HepG2 (cell line): ENCODE measurements at regions not wholly inside any gene's neighbourhood (a gene's known extent, or its start where the extent isn't known, plus 50 kb on each side); places are given as distances from the start of the nearest gene placed in this dataset.

Experiments
- ATAC-seq: fragments of 200-7000 bp; cut with Tn5 transposase; 3 replicates; pipeline ENCODE4 v1.9.1; 2020; ENCODE audit warnings: mild to moderate bottlenecking, moderate library complexity
- BruUV-seq: library from RNA; stranded (reverse); fragments of 400-500 nt; replicated peaks from 2 replicates; lab custom pipeline; 2021; lab: Mats Ljungman, UMichigan
- CTCF ChIA-PET: fragments of 300-600 bp; formaldehyde crosslinking; extraction: SDS; loops from one replicate; lab custom pipeline; 2021; ENCODE audit warnings: low total read pairs, inconsistent platforms, low intra/inter-chr PET ratio; lab: Yijun Ruan, JAX
- POLR2A ChIA-PET: fragments of 350-600 bp; sonication (Branson Sonifier 250); formaldehyde crosslinking; loops from one replicate; lab custom pipeline; 2020; ENCODE audit warnings: antibody characterized with exemption, inconsistent platforms; lab: Yijun Ruan, JAX
- DNase-seq: peaks from one replicate; pipeline ENCODE4 v3.0.0-alpha.2; 2015; ENCODE audit warnings: low spot score
- FAIRE-seq: peaks from 3 replicates; lab custom pipeline; 2011; peaks lifted over from hg19 to GRCh38; lab: Jason Lieb, UNC
- H2AFZ ChIP-seq: one replicate; pipeline ENCODE4 v1.6.1; 2011; ENCODE audit warnings: low read length, inconsistent platforms
- H3K27ac ChIP-seq: fragments of 300-600 bp; 3 replicates; pipeline ENCODE4 v1.8.0; 2011; ENCODE audit warnings: mixed run types, mild to moderate bottlenecking, mixed read lengths, low read length, inconsistent platforms; ENCODE audit not compliant: insufficient read depth; ENCODE audit errors: extremely low read length
- H3K27me3 ChIP-seq, 2 experiments: fragments of 200-600 bp in 1 of 2; 2 replicates in 1 of 2; 3 replicates in 1 of 2; pipeline versions ENCODE4 v1.6.0 to v1.8.0; 2011; ENCODE audit warnings: low read length in 2 of 2, mild to moderate bottlenecking in 2 of 2, moderate library complexity in 2 of 2, inconsistent platforms in 1 of 2; ENCODE audit not compliant: insufficient read depth in 2 of 2, control insufficient read depth in 1 of 2
- H3K36me3 ChIP-seq, 2 experiments: fragments of 200-600 bp in 1 of 2; replicated peaks in 1 of 2; 2 replicates in 1 of 2; 3 replicates in 1 of 2; pipeline versions ENCODE4 v1.5.1 to v1.8.0; 2011; ENCODE audit warnings: low read length in 2 of 2, inconsistent platforms in 1 of 2; ENCODE audit not compliant: insufficient read depth in 2 of 2, control insufficient read depth in 1 of 2
- H3K4me1 ChIP-seq: 2 replicates; pipeline ENCODE4 v1.5.1; 2012; ENCODE audit warnings: low read length, inconsistent platforms; ENCODE audit not compliant: insufficient read depth
- H3K4me2 ChIP-seq: 2 replicates; pipeline ENCODE4 v1.6.0; 2011; ENCODE audit warnings: low read depth, low read length, inconsistent platforms
- H3K4me3 ChIP-seq, 3 experiments: fragments of 200-600 bp in 1 of 3; sonication (generic), shearing (Covaris generic) in 1 of 3; replicated peaks in 1 of 3; 2 replicates each; pipeline ENCODE4 v1.5.1; 2011 to 2016; ENCODE audit warnings: low read length in 3 of 3, inconsistent platforms in 2 of 3, low read depth in 2 of 3, mild to moderate bottlenecking in 2 of 3, control low read depth in 1 of 3, mixed read lengths in 1 of 3; ENCODE audit not compliant: insufficient read depth in 1 of 3
- H3K79me2 ChIP-seq: one replicate; pipeline ENCODE4 v1.6.1; 2011; ENCODE audit warnings: low read length, inconsistent platforms; ENCODE audit not compliant: insufficient read depth
- H3K9ac ChIP-seq: 2 replicates; pipeline ENCODE4 v1.6.0; 2011; ENCODE audit warnings: mild to moderate bottlenecking, low read depth, low read length, inconsistent platforms; ENCODE audit not compliant: insufficient read depth
- H3K9me3 ChIP-seq: 2 replicates; pipeline ENCODE4 v1.5.1; 2012; ENCODE audit warnings: mild to moderate bottlenecking, low read length
- H4K20me1 ChIP-seq: 2 replicates; pipeline ENCODE4 v1.6.0; 2011; ENCODE audit warnings: inconsistent platforms, mild to moderate bottlenecking, low read length, moderate library complexity; ENCODE audit not compliant: insufficient read depth
- CBX1 ChIP-seq: IDR thresholded peaks from one replicate; pipeline ENCODE4 v1.6.1; 2016; ENCODE audit warnings: antibody characterized with exemption, low read depth
- CBX5 ChIP-seq: sonication (generic); formaldehyde crosslinking; IDR thresholded peaks from 2 replicates; pipeline ENCODE4 v1.4.0; 2020; ENCODE audit warnings: missing genetic modification reagents, borderline replicate concordance
- FOXK1 ChIP-seq: sonication (generic); formaldehyde crosslinking; IDR thresholded peaks from 2 replicates; pipeline ENCODE4 v1.4.0; 2020; ENCODE audit warnings: low read depth, missing genetic modification reagents, borderline replicate concordance
- GLMP ChIP-seq: sonication (generic); formaldehyde crosslinking; IDR thresholded peaks from 2 replicates; pipeline ENCODE4 v1.9.0; 2021; ENCODE audit warnings: missing genetic modification reagents, mild to moderate bottlenecking, borderline replicate concordance
- JDP2 ChIP-seq: sonication (generic); formaldehyde crosslinking; IDR thresholded peaks from 2 replicates; pipeline ENCODE4 v1.8.1; 2022; ENCODE audit warnings: missing genetic modification reagents, borderline replicate concordance
- NFYB ChIP-seq: sonication (generic); formaldehyde crosslinking; IDR thresholded peaks from 2 replicates; pipeline ENCODE4 v1.4.0; 2020; ENCODE audit warnings: missing genetic modification reagents
- NR2F6 ChIP-seq, 2 experiments: IDR thresholded peaks; 2 replicates each; pipeline ENCODE4 v1.6.1; 2016; ENCODE audit warnings: antibody characterized with exemption in 1 of 2, mild to moderate bottlenecking in 1 of 2
- POGK ChIP-seq: sonication (generic); formaldehyde crosslinking; conservative IDR thresholded peaks from 2 replicates; pipeline ENCODE4 v1.8.0; 2022; ENCODE audit warnings: mild to moderate bottlenecking, moderate library complexity, missing genetic modification reagents
- SKIL ChIP-seq: sonication (generic); formaldehyde crosslinking; IDR thresholded peaks from 2 replicates; pipeline ENCODE4 v1.8.0; 2022; ENCODE audit warnings: missing genetic modification reagents, mild to moderate bottlenecking, moderate library complexity, borderline replicate concordance
- TOE1 ChIP-seq: sonication (generic); formaldehyde crosslinking; IDR thresholded peaks from 2 replicates; pipeline ENCODE4 v1.4.0; 2020; ENCODE audit warnings: mild to moderate bottlenecking, missing genetic modification reagents
- ZNF235 ChIP-seq: sonication (generic); formaldehyde crosslinking; IDR thresholded peaks from 2 replicates; pipeline ENCODE4 v1.8.1; 2023; ENCODE audit warnings: mild to moderate bottlenecking, missing genetic modification reagents, borderline replicate concordance
- ZNF280B ChIP-seq: sonication (generic); formaldehyde crosslinking; IDR thresholded peaks from 2 replicates; pipeline ENCODE4 v1.5.0; 2020; ENCODE audit warnings: missing genetic modification reagents, mild to moderate bottlenecking, borderline replicate concordance
- WGBS: methylation state at CpG from one replicate; pipeline ENCODE4 v1.1.6; 2017; ENCODE audit warnings: low lambda C conversion rate; 5-methylcytosine and 5-hydroxymethylcytosine counted together
- in situ Hi-C: cut with HindIII; loops from 2 replicates; pipeline ENCODE4 v1.10.0; 2017; ENCODE audit warnings: low pct_unique_long_range_greater_than_20kb; ENCODE audit not compliant: extremely low pct_ligation_motif_present
- intact Hi-C: fragments of 100-400 bp; cut with micrococcal nuclease; formaldehyde crosslinking; loops from one replicate; pipeline ENCODE4 v1.10.0; 2022; ENCODE audit not compliant: unreplicated experiment
- TF ChIP-seq, protein P1 (sequence below): sonication (generic); formaldehyde crosslinking; IDR thresholded peaks from 2 replicates; pipeline ENCODE4 v1.8.1; 2023; ENCODE audit warnings: mild to moderate bottlenecking, inconsistent platforms, moderate library complexity, missing genetic modification reagents, borderline replicate concordance

GRCh38 chr5:39500551-39501175 lies 75.9 kb upstream of the DAB2 start:
- Histone ChIP-seq H3K4me2 (no peak overlapping the region), H3K27ac (no peak overlapping the region), H3K4me3 (no peak overlapping the region), H2AFZ (no peak overlapping the region), H3K4me1 (no peaks in the 10 kb centered on the region), H3K9me3 (no peaks in the 10 kb centered on the region), H4K20me1 (no peaks in the 10 kb centered on the region), H3K36me3 (no peaks in the 10 kb centered on the region), H3K79me2 (no peaks in the 10 kb centered on the region), H3K9ac (no peak overlapping the region), H3K27me3 (no peaks in the 10 kb centered on the region; a peak in 2 of 5 replicates)
- DNase-seq (no peak), ATAC-seq (no peak), FAIRE-seq (no peak)
- in situ Hi-C loops, result no loop called here
- no TSS peak for BruUV-seq
- WGBS, result 2% methylated on average over 2 of the region's 2 CpGs
- ChIA-PET CTCF (no interaction called here), POLR2A (no interaction called here)
- intact Hi-C loops, result no loop called here
- no peak for TF ChIP-seq CBX5 (CRISPR knock-in tag)
- TF ChIP-seq TOE1 (CRISPR knock-in tag), result no peak
- TF ChIP-seq GLMP, result no peak
- no peak for TF ChIP-seq CBX1
- TF ChIP-seq, protein P1, sequence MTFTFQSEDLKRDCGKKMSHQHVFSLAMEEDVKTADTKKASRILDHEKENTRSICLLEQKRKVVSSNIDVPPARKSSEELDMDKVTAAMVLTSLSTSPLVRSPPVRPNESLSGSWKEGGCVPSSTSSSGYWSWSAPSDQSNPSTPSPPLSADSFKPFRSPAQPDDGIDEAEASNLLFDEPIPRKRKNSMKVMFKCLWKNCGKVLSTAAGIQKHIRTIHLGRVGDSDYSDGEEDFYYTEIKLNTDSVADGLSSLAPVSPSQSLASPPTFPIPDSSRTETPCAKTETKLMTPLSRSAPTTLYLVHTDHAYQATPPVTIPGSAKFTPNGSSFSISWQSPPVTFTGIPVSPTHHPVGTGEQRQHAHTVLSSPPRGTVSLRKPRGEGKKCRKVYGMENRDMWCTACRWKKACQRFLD (CRISPR knock-in tag), result no peak
- no peak for TF ChIP-seq JDP2 (CRISPR knock-in tag)
- no peak for TF ChIP-seq FOXK1
- no peak for TF ChIP-seq POGK
- no peak for TF ChIP-seq ZNF235 (CRISPR knock-in tag)
- TF ChIP-seq SKIL (CRISPR knock-in tag), result no peak
- no peak for TF ChIP-seq NR2F6 (IDR thresholded peaks at IDR 0.05)
- no peak for TF ChIP-seq NR2F6 (CRISPR knock-in tag; IDR thresholded peaks at IDR 0.05)
- TF ChIP-seq ZNF280B (CRISPR knock-in tag), result no peak
- TF ChIP-seq NFYB (CRISPR knock-in tag), result no peak
